ENCODE measurements at regions not wholly inside any gene's neighbourhood (a gene's known extent, or its start where the extent isn't known, plus 50 kb on each side); places are given as distances from the start of the nearest gene placed in this dataset.

DNA sequence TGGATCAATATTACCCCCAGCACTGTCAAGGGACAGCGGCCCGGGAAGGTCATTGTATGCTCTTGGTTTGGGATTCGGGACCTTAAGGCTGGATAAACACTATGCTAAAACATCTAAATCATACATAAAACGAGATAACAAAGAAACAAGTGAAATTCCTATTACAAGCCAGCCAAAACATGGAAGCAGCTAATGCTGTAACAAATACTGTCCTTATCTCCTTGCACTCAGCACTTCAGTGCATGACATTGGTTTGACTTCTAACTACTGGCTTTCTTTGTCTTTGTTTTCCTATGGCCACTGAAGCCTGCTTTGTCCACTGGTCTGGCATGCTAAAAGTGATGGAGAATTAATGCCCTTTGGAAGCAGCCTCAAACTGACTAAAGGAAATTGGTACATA, 516.4 kb upstream of the DPH6 start:
- no peak overlapping the region for H3K27ac Mint-ChIP-seq
- no peaks in the 10 kb centered on the region for H3K79me2 ChIP-seq (ENCODE audit: control insufficient read depth, insufficient read depth, low read length)
- H3K36me3 ChIP-seq (replicated peaks in 1 of 2; ENCODE audit: control extremely low read depth in 1 of 2, control insufficient read depth in 1 of 2, extremely low read depth in 1 of 2, insufficient read depth in 2 of 2, low read length in 1 of 2): no peaks in the 10 kb centered on the region
- H3K4me3 ChIP-seq (ENCODE audit: control extremely low read depth in 1 of 5, extremely low read depth in 1 of 5, insufficient read depth in 1 of 5, low read depth in 2 of 5, low read length in 4 of 5): no peak overlapping the region
- ChIA-PET CTCF (no interaction called here), POLR2A (no interaction called here)
- no peak overlapping the region for H3K4me2 ChIP-seq (replicated peaks; ENCODE audit: low read depth, low read length, poor library complexity, severe bottlenecking)
- no peaks in the 10 kb centered on the region for H3K27me3 Mint-ChIP-seq
- H3K4me3 Mint-ChIP-seq: no peak overlapping the region
- no peaks in the 10 kb centered on the region for H3K4me1 Mint-ChIP-seq
- WGBS (ENCODE audit: insufficient coverage): 73% methylated on average over 2 of the region's 4 CpGs
- no peak overlapping the region for H3K27ac ChIP-seq (ENCODE audit: low read length in 2 of 2)
- TF ChIP-seq, protein P1, sequence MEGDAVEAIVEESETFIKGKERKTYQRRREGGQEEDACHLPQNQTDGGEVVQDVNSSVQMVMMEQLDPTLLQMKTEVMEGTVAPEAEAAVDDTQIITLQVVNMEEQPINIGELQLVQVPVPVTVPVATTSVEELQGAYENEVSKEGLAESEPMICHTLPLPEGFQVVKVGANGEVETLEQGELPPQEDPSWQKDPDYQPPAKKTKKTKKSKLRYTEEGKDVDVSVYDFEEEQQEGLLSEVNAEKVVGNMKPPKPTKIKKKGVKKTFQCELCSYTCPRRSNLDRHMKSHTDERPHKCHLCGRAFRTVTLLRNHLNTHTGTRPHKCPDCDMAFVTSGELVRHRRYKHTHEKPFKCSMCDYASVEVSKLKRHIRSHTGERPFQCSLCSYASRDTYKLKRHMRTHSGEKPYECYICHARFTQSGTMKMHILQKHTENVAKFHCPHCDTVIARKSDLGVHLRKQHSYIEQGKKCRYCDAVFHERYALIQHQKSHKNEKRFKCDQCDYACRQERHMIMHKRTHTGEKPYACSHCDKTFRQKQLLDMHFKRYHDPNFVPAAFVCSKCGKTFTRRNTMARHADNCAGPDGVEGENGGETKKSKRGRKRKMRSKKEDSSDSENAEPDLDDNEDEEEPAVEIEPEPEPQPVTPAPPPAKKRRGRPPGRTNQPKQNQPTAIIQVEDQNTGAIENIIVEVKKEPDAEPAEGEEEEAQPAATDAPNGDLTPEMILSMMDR (IDR thresholded peaks at IDR 0.05): no peak
- no peak for TF ChIP-seq EZH2 (IDR thresholded peaks at IDR 0.05; ENCODE audit: borderline replicate concordance, insufficient read depth, low read depth, low read length, poor library complexity, severe bottlenecking)
- no peak overlapping the region for H2AFZ ChIP-seq (ENCODE audit: insufficient read depth, low read depth, low read length, poor library complexity, severe bottlenecking)
- DNase-seq (no peak), ATAC-seq (ENCODE audit: low read depth) (no peak)
- no peaks in the 10 kb centered on the region for H3K4me1 ChIP-seq (ENCODE audit: control insufficient read depth in 2 of 2, insufficient read depth in 2 of 2, low read length in 2 of 2)
- peaks cover 0 to 7% (median 0%) of the 10 kb centered on the region in 3 donors for H3K9me3 ChIP-seq (ENCODE audit: control extremely low read depth in 1 of 3, control insufficient read depth in 2 of 3, insufficient read depth in 1 of 3, low read length in 2 of 3)
- H3K27me3 ChIP-seq (replicated peaks in 1 of 4; ENCODE audit: control extremely low read depth in 1 of 4, control insufficient read depth in 3 of 4, insufficient read depth in 4 of 4, low read length in 3 of 4): no peaks in the 10 kb centered on the region
- no peaks in the 10 kb centered on the region for H4K20me1 ChIP-seq (ENCODE audit: control insufficient read depth, insufficient read depth, low read length, poor library complexity, severe bottlenecking)
- no peak overlapping the region for H3K9ac ChIP-seq (ENCODE audit: low read length)
- H3K9me3 Mint-ChIP-seq (ENCODE audit: insufficient read depth): no peaks in the 10 kb centered on the region
- intact Hi-C loops (cut with micrococcal nuclease): no loop called here

DNA sequence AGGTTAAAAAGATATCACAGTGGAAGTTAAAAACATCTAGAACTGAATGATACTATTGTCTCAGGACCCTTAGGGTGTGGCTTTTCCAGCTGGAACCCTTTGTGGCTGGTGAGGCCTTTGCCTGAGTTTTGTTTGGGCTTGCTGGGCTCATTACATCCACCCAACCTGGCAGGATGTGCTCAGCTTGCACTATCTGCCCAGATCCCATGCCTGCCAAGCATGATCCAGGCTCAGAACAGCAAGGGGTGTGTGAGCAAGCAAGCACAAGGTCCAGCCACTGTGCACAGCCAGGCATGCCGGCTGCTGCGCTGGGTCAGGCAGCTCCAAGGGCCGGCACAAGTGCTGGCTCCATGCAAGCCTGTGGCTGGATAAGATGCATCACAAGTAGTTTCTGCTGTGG, 512.7 kb upstream of the CDIN1 start:
- Mint-ChIP-seq H3K9me3 (ENCODE audit: insufficient read depth) (no peaks in the 10 kb centered on the region), H3K4me3 (no peak overlapping the region), H3K27ac (no peak overlapping the region), H3K27me3 (no peaks in the 10 kb centered on the region), H3K4me1 (no peaks in the 10 kb centered on the region)
- TF ChIP-seq EZH2 (IDR thresholded peaks at IDR 0.05; ENCODE audit: borderline replicate concordance, insufficient read depth, low read depth, low read length, poor library complexity, severe bottlenecking): no peak
- TF ChIP-seq, protein P1 (IDR thresholded peaks at IDR 0.05): no peak
- CTCF ChIA-PET: no interaction called here
- WGBS (ENCODE audit: insufficient coverage): 83% methylated on average over 3 of the region's 3 CpGs
- DNase-seq (no peak), ATAC-seq (ENCODE audit: low read depth) (no peak)
- Histone ChIP-seq H2AFZ (ENCODE audit: insufficient read depth, low read depth, low read length, poor library complexity, severe bottlenecking) (no peak overlapping the region), H3K27me3 (replicated peaks in 1 of 4; ENCODE audit: control extremely low read depth in 1 of 4, control insufficient read depth in 3 of 4, insufficient read depth in 4 of 4, low read length in 3 of 4) (no peaks in the 10 kb centered on the region), H3K36me3 (replicated peaks in 1 of 2; ENCODE audit: control extremely low read depth in 1 of 2, control insufficient read depth in 1 of 2, extremely low read depth in 1 of 2, insufficient read depth in 2 of 2, low read length in 1 of 2) (no peaks in the 10 kb centered on the region), H3K4me3 (ENCODE audit: control extremely low read depth in 1 of 5, extremely low read depth in 1 of 5, insufficient read depth in 1 of 5, low read depth in 2 of 5, low read length in 4 of 5) (no peak overlapping the region), H4K20me1 (ENCODE audit: control insufficient read depth, insufficient read depth, low read length, poor library complexity, severe bottlenecking) (no peaks in the 10 kb centered on the region), H3K4me2 (replicated peaks; ENCODE audit: low read depth, low read length, poor library complexity, severe bottlenecking) (no peak overlapping the region), H3K9ac (ENCODE audit: low read length) (no peak overlapping the region), H3K79me2 (ENCODE audit: control insufficient read depth, insufficient read depth, low read length) (no peaks in the 10 kb centered on the region), H3K9me3 (ENCODE audit: control extremely low read depth in 1 of 3, control insufficient read depth in 2 of 3, insufficient read depth in 1 of 3, low read length in 2 of 3) (peaks cover 0 to 14% (median 0%) of the 10 kb centered on the region in 3 donors), H3K4me1 (ENCODE audit: control insufficient read depth in 2 of 2, insufficient read depth in 2 of 2, low read length in 2 of 2) (no peaks in the 10 kb centered on the region), H3K27ac (ENCODE audit: low read length in 2 of 2) (no peak overlapping the region)
- POLR2A ChIA-PET: no interaction called here
- intact Hi-C loops (cut with micrococcal nuclease): no loop called here
